ENCODE measurements at regions not wholly inside any gene's neighbourhood (a gene's known extent, or its start where the extent isn't known, plus 50 kb on each side); places are given as distances from the start of the nearest gene placed in this dataset.

- DNase-seq (ENCODE audit: low spot score), result no peak
- 94% methylated on average over 10 of the region's 10 CpGs for WGBS (ENCODE audit: low lambda C conversion rate, missing lambda C conversion rate)
- no peak overlapping the region for H3K27ac ChIP-seq
- no peaks in the 10 kb centered on the region for H3K9me3 ChIP-seq (ENCODE audit: low read depth)
- H2AFZ ChIP-seq, result no peak overlapping the region
- no peaks in the 10 kb centered on the region for H3K79me2 ChIP-seq
- no peak overlapping the region for H3K4me2 ChIP-seq
- no peaks in the 10 kb centered on the region for H3K36me3 ChIP-seq (replicated peaks; ENCODE audit: insufficient read depth, low read depth)
- TF ChIP-seq EZH2phosphoT487 (IDR thresholded peaks at IDR 0.05; ENCODE audit: low read depth, severe bottlenecking, unreplicated experiment) (no peak), EZH2 (IDR thresholded peaks at IDR 0.05; ENCODE audit: borderline replicate concordance) (no peak)
- TF ChIP-seq, protein P1, sequence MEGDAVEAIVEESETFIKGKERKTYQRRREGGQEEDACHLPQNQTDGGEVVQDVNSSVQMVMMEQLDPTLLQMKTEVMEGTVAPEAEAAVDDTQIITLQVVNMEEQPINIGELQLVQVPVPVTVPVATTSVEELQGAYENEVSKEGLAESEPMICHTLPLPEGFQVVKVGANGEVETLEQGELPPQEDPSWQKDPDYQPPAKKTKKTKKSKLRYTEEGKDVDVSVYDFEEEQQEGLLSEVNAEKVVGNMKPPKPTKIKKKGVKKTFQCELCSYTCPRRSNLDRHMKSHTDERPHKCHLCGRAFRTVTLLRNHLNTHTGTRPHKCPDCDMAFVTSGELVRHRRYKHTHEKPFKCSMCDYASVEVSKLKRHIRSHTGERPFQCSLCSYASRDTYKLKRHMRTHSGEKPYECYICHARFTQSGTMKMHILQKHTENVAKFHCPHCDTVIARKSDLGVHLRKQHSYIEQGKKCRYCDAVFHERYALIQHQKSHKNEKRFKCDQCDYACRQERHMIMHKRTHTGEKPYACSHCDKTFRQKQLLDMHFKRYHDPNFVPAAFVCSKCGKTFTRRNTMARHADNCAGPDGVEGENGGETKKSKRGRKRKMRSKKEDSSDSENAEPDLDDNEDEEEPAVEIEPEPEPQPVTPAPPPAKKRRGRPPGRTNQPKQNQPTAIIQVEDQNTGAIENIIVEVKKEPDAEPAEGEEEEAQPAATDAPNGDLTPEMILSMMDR (IDR thresholded peaks at IDR 0.05; ENCODE audit: poor library complexity), result no peak
- H3K4me1 ChIP-seq (ENCODE audit: insufficient read depth), result peaks cover 1% of the 10 kb centered on the region
- no peaks in the 10 kb centered on the region for H3K9me2 ChIP-seq (replicated peaks; ENCODE audit: insufficient read depth)
- H4K20me1 ChIP-seq (ENCODE audit: insufficient read depth, poor library complexity, severe bottlenecking), result no peaks in the 10 kb centered on the region
- no peak overlapping the region for H3K4me3 ChIP-seq
- no peaks in the 10 kb centered on the region for H3K27me3 ChIP-seq
Observed at GRCh38 chr1:213366141-213366831, 315.2 kb downstream of the RPS6KC1 start.

- no peak for DNase-seq (ENCODE audit: low spot score)
- Histone ChIP-seq H3K27ac (no peak overlapping the region), H3K4me3 (no peak overlapping the region), H3K4me1 (ENCODE audit: insufficient read depth) (peaks cover 16% of the 10 kb centered on the region), H3K79me2 (no peaks in the 10 kb centered on the region), H3K4me2 (no peak overlapping the region), H3K27me3 (no peaks in the 10 kb centered on the region), H4K20me1 (ENCODE audit: insufficient read depth, poor library complexity, severe bottlenecking) (no peaks in the 10 kb centered on the region), H3K9me2 (replicated peaks; ENCODE audit: insufficient read depth) (no peaks in the 10 kb centered on the region), H3K9me3 (ENCODE audit: low read depth) (no peaks in the 10 kb centered on the region), H2AFZ (no peak overlapping the region), H3K36me3 (replicated peaks; ENCODE audit: insufficient read depth, low read depth) (no peaks in the 10 kb centered on the region)
- no peak for TF ChIP-seq EZH2 (IDR thresholded peaks at IDR 0.05; ENCODE audit: borderline replicate concordance)
- TF ChIP-seq, protein P1 (IDR thresholded peaks at IDR 0.05; ENCODE audit: poor library complexity), result no peak
- no peak for TF ChIP-seq EZH2phosphoT487 (IDR thresholded peaks at IDR 0.05; ENCODE audit: low read depth, severe bottlenecking, unreplicated experiment)
- 70% methylated on average over 5 of the region's 5 CpGs for WGBS (ENCODE audit: low lambda C conversion rate, missing lambda C conversion rate)
Observed at GRCh38 chr1:213369465-213369864, 318.4 kb downstream of the RPS6KC1 start.

DNA sequence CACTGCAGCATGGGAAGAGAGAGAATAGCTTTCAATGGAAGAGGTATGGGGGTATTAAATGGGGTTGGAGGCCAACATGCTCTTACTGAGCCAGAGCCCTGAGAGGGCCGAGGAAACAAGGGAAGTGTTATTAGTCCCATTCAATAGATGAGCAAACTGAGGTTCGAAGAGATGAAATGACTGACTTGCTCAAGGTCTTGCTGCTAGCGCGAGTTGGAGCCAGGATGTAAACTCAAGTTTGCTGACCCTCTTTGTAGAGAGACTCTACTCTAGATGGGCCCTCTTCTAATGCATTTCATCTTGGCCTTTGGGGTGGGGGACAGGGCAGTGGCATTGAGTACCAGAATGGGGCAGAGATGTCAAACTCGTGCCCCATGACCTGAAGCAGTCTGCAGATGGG lies 319.5 kb downstream of the RPS6KC1 start:
- WGBS (ENCODE audit: low lambda C conversion rate, missing lambda C conversion rate), result 96% methylated on average over 5 of the region's 5 CpGs

More for the DNA sequence above, 319.5 kb downstream of the RPS6KC1 start:
- Histone ChIP-seq H3K4me3 (no peak overlapping the region), H3K79me2 (no peaks in the 10 kb centered on the region), H2AFZ (no peak overlapping the region), H3K4me1 (ENCODE audit: insufficient read depth) (peaks cover 16% of the 10 kb centered on the region), H4K20me1 (ENCODE audit: insufficient read depth, poor library complexity, severe bottlenecking) (no peaks in the 10 kb centered on the region), H3K9me3 (ENCODE audit: low read depth) (no peaks in the 10 kb centered on the region), H3K27ac (no peak overlapping the region), H3K27me3 (no peaks in the 10 kb centered on the region), H3K9me2 (replicated peaks; ENCODE audit: insufficient read depth) (no peaks in the 10 kb centered on the region), H3K4me2 (no peak overlapping the region), H3K36me3 (replicated peaks; ENCODE audit: insufficient read depth, low read depth) (no peaks in the 10 kb centered on the region)
- no peak for DNase-seq (ENCODE audit: low spot score)
- TF ChIP-seq EZH2 (IDR thresholded peaks at IDR 0.05; ENCODE audit: borderline replicate concordance), result no peak
- no peak for TF ChIP-seq EZH2phosphoT487 (IDR thresholded peaks at IDR 0.05; ENCODE audit: low read depth, severe bottlenecking, unreplicated experiment)
- TF ChIP-seq, protein P1 (IDR thresholded peaks at IDR 0.05; ENCODE audit: poor library complexity), result no peak

Measured in hepatocyte (in vitro differentiated cells).